ENCODE measurements at regions not wholly inside any gene's neighbourhood (a gene's known extent, or its start where the extent isn't known, plus 50 kb on each side); places are given as distances from the start of the nearest gene placed in this dataset.

DNA sequence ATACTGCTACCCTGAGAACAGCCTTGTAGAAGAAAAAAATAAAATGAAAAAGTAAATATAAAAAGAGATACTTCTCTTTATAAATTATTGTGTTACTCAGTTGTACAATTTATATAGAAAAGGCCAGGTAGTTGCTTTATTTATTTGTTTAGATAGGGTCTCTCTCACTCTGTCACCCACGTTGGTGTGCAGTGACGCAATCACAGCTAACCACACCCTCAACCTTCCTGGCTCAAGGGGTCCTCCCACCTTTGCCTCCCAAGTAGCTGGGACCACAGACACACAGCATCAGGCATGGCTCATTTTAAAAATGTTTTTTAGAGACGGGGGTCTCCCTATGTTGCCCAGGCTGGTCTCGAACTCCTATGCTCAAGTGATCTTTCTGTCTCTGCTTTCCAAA lies 175.4 kb upstream of the PZP start:
- ATAC-seq (no peak), DNase-seq (no peak)
- Histone ChIP-seq H3K27ac (no peak overlapping the region), H3K4me1 (no peaks in the 10 kb centered on the region), H3K9me3 (no peaks in the 10 kb centered on the region), H3K4me3 (no peak overlapping the region), H3K36me3 (no peaks in the 10 kb centered on the region), H3K27me3 (no peaks in the 10 kb centered on the region)
- no peak for TF ChIP-seq POLR2A (IDR thresholded peaks at IDR 0.05)
- TF ChIP-seq, protein P1, sequence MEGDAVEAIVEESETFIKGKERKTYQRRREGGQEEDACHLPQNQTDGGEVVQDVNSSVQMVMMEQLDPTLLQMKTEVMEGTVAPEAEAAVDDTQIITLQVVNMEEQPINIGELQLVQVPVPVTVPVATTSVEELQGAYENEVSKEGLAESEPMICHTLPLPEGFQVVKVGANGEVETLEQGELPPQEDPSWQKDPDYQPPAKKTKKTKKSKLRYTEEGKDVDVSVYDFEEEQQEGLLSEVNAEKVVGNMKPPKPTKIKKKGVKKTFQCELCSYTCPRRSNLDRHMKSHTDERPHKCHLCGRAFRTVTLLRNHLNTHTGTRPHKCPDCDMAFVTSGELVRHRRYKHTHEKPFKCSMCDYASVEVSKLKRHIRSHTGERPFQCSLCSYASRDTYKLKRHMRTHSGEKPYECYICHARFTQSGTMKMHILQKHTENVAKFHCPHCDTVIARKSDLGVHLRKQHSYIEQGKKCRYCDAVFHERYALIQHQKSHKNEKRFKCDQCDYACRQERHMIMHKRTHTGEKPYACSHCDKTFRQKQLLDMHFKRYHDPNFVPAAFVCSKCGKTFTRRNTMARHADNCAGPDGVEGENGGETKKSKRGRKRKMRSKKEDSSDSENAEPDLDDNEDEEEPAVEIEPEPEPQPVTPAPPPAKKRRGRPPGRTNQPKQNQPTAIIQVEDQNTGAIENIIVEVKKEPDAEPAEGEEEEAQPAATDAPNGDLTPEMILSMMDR (IDR thresholded peaks at IDR 0.05 in 4 of 5, conservative IDR thresholded peaks at IDR 0.05 in 1 of 5) = no peak
- intact Hi-C loops (cut with DNase I; ENCODE audit: low total_unique reads) = no loop called here
- in situ Hi-C loops (cut with MboI; ENCODE audit: low sequenced_read_pairs in 4 of 4) = no loop called here

DNA sequence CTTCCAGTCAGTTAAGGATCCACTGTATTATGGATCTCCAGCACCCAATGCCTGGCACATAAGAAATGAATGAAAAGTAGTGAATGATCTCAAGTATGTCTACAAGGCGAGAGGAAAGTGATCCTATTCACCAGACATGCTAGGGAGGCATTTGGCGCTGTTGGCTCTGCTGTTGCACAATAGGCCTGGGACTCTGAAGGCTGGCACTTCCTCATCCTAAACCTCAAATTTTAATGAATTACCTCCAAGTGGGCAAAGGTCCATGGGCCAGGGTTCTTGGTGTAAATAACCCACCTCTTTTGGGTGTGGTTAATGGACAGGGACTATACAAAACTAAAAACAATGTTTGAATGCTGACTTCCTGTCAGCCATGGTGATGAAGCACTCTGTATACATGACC lies 173.4 kb upstream of the PZP start:
- TF ChIP-seq POLR2A (IDR thresholded peaks at IDR 0.05) = no peak
- TF ChIP-seq, protein P1 (IDR thresholded peaks at IDR 0.05 in 4 of 5, conservative IDR thresholded peaks at IDR 0.05 in 1 of 5) = no peak
- no peak for DNase-seq
- in situ Hi-C loops (cut with MboI; ENCODE audit: low sequenced_read_pairs in 4 of 4) = no loop called here
- Histone ChIP-seq H3K4me1 (no peaks in the 10 kb centered on the region), H3K4me3 (no peak overlapping the region), H3K36me3 (no peaks in the 10 kb centered on the region), H3K27me3 (no peaks in the 10 kb centered on the region), H3K27ac (no peak overlapping the region), H3K9me3 (no peaks in the 10 kb centered on the region)
- intact Hi-C loops (cut with DNase I; ENCODE audit: low total_unique reads) = no loop called here
- no peak for ATAC-seq

DNA sequence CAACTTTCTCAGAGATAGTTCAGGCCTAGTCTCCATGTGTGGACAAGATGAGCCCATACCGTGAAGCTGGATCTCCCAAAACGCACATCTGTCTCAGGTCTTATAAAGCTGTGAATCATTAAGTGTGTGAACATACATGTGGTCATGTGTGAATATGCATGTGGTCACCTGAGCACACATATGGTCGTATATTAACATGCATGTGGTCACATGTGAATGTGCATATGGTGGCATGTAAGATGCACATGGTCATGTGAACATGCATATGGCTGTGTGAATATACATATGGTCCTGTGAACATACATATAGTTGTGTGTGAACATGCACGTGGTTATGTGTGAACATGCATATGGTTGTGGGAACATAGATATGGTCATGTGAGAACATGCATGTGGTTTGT lies 172.5 kb upstream of the PZP start:
- no peak overlapping the region for H3K27ac ChIP-seq
- TF ChIP-seq POLR2A (IDR thresholded peaks at IDR 0.05) = no peak
- TF ChIP-seq, protein P1 (IDR thresholded peaks at IDR 0.05 in 4 of 5, conservative IDR thresholded peaks at IDR 0.05 in 1 of 5) = no peak
- H3K9me3 ChIP-seq = no peaks in the 10 kb centered on the region
- H3K4me1 ChIP-seq = no peaks in the 10 kb centered on the region
- H3K36me3 ChIP-seq = no peaks in the 10 kb centered on the region
- H3K27me3 ChIP-seq = no peaks in the 10 kb centered on the region
- ATAC-seq (no peak), DNase-seq (no peak)
- H3K4me3 ChIP-seq = no peak overlapping the region
- in situ Hi-C loops (cut with MboI; ENCODE audit: low sequenced_read_pairs in 4 of 4) (no loop called here), intact Hi-C loops (cut with DNase I; ENCODE audit: low total_unique reads) (no loop called here)

DNA sequence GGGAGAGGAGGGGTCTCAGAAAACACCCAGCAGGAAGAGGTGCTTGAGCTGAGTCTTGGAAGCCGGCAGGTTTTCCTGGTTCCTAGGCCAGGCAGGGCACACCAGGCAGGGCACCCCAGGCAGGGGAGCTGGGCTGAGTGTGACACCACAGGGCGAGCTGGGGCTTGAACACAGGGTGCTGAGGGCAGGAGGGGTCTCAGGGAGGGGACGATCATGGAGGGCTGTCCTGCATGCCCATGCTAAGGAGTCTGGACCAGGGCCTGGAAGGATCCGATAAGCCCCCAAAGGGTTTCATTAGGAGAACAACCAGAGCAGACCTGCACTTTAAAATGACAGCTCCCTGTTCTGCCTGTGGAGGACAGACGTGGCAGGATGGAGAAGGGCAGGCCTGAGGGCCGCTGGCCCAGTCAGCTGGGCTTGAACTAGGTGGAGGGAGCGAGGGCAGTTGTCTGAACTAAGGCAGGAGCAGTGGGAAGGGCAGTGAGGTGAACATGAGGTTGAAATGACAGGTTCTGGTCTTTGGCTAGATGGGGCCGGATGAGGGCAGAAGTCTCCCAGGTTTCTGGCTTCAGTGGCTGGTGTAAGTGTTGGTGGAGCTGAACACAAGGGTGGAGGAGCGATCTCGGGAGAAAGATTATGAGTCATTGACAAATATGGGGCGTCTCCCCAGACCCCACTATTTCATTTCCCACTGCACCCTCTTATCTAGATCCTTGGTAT lies 171.0 kb upstream of the PZP start:
- Histone ChIP-seq H3K9me3 (no peaks in the 10 kb centered on the region), H3K36me3 (no peaks in the 10 kb centered on the region), H3K27me3 (no peaks in the 10 kb centered on the region), H3K4me3 (no peak overlapping the region), H3K4me1 (no peaks in the 10 kb centered on the region), H3K27ac (no peak overlapping the region)
- intact Hi-C loops (cut with DNase I; ENCODE audit: low total_unique reads) (no loop called here), in situ Hi-C loops (cut with MboI; ENCODE audit: low sequenced_read_pairs in 4 of 4) (no loop called here)
- no peak for TF ChIP-seq POLR2A (IDR thresholded peaks at IDR 0.05)
- TF ChIP-seq, protein P1 (IDR thresholded peaks at IDR 0.05 in 4 of 5, conservative IDR thresholded peaks at IDR 0.05 in 1 of 5) = no peak
- DNase-seq (no peak), ATAC-seq (no peak)

DNA sequence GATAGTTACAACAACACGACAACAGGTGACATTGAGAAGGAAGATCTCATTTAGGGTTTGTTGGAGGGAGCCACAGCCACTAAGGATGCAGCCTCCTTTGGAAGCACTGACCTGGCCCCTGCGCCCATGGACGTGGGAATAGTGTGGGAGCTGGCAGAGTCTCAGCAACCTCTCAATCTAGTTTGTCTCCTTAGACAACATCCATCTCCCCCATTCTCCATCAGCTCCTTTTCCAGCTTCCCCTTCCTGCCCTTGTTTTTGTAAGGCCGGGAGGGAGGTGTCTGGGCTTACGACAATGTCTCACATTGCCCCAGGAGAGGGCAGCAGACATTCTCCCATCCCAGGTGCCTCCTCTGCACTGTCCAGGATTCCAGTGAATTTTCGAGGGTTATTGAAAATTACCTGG lies 170.2 kb upstream of the PZP start:
- H3K4me3 ChIP-seq = no peak overlapping the region
- H3K9me3 ChIP-seq = no peaks in the 10 kb centered on the region
- no peak overlapping the region for H3K27ac ChIP-seq
- H3K27me3 ChIP-seq = no peaks in the 10 kb centered on the region
- no peaks in the 10 kb centered on the region for H3K36me3 ChIP-seq
- no peak for TF ChIP-seq POLR2A (IDR thresholded peaks at IDR 0.05)
- TF ChIP-seq, protein P1 (IDR thresholded peaks at IDR 0.05 in 4 of 5, conservative IDR thresholded peaks at IDR 0.05 in 1 of 5) = no peak
- in situ Hi-C loops (cut with MboI; ENCODE audit: low sequenced_read_pairs in 4 of 4) = no loop called here
- ATAC-seq = no peak
- no peaks in the 10 kb centered on the region for H3K4me1 ChIP-seq
- intact Hi-C loops (cut with DNase I; ENCODE audit: low total_unique reads) = no loop called here
- DNase-seq = no peak

Data from gastrocnemius medialis (tissue), 4 donors.